HL-60 (cell line): ENCODE measurements at regions not wholly inside any gene's neighbourhood (a gene's known extent, or its start where the extent isn't known, plus 50 kb on each side); places are given as distances from the start of the nearest gene placed in this dataset.
A peak's percentile ranks its signal among the peaks of the same experiment; 100 is the strongest.

Experiments used
- DNase-seq, 2 experiments: peaks; one replicate each; pipeline ENCODE4 v3.0.0-alpha.2; 2010 to 2020; ENCODE audit warnings: low read depth in 1 of 2, low spot score in 1 of 2
- H3K27ac ChIP-seq: fragments of 250-450 bp; sonication (Bioruptor Pico); replicated peaks from 2 replicates; pipeline ENCODE4 v1.5.1; 2020; ENCODE audit warnings: mild to moderate bottlenecking, moderate library complexity
- H3K27me3 ChIP-seq: fragments of 250-450 bp; sonication (Bioruptor Pico); 2 replicates; pipeline ENCODE4 v1.5.1; 2021; ENCODE audit warnings: mild to moderate bottlenecking, moderate library complexity; ENCODE audit not compliant: insufficient read depth, poor library complexity, severe bottlenecking
- H3K4me3 ChIP-seq: replicated peaks from 2 replicates; pipeline ENCODE4 v1.5.1; 2011; ENCODE audit warnings: mild to moderate bottlenecking, control low read depth, low read length; ENCODE audit not compliant: insufficient read depth
- GABPA ChIP-seq: IDR thresholded peaks from 2 replicates; pipeline ENCODE4 v1.6.1; 2012; ENCODE audit warnings: low read depth
- POLR2AphosphoS5 ChIP-seq: IDR thresholded peaks from 2 replicates; pipeline ENCODE4 v1.6.1; 2012; ENCODE audit warnings: low read depth
- SPI1 ChIP-seq: IDR thresholded peaks from 2 replicates; pipeline ENCODE4 v1.6.1; 2012; ENCODE audit warnings: low read depth, mild to moderate bottlenecking, borderline replicate concordance
- TF ChIP-seq, protein P1 (sequence below): IDR thresholded peaks from one replicate; pipeline ENCODE4 v1.5.1; 2011; ENCODE audit warnings: low read length, control low read depth, inconsistent platforms; ENCODE audit not compliant: insufficient read depth
- TF ChIP-seq, protein P2 (sequence below): IDR thresholded peaks from 2 replicates; pipeline ENCODE4 v1.6.1; 2012; ENCODE audit warnings: low read depth; ENCODE audit not compliant: insufficient replicate concordance

DNA sequence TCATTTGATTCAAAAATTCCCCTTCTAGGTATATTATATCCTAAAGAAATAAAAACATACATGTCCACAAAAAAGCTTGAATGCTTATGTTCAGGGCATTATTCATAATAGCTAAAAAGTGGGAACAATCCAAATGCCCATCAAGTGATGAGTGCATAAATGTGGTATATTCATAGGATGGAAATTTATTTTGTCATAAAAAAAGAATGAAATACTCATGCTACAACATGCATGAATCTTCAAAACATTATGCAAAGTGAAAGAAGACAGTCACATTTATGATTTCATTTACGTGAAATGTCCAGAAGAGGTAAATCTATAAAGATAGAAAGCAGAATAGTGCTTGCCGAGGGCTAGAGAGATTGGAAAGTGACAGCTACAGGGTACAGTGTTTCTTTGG, 83.6 kb upstream of the SLC25A36 start:
- Histone ChIP-seq H3K27me3 (no peaks in the 10 kb centered on the region), H3K27ac (no peak overlapping the region), H3K4me3 (no peak overlapping the region)
- no peak for DNase-seq
- TF ChIP-seq, protein P1, sequence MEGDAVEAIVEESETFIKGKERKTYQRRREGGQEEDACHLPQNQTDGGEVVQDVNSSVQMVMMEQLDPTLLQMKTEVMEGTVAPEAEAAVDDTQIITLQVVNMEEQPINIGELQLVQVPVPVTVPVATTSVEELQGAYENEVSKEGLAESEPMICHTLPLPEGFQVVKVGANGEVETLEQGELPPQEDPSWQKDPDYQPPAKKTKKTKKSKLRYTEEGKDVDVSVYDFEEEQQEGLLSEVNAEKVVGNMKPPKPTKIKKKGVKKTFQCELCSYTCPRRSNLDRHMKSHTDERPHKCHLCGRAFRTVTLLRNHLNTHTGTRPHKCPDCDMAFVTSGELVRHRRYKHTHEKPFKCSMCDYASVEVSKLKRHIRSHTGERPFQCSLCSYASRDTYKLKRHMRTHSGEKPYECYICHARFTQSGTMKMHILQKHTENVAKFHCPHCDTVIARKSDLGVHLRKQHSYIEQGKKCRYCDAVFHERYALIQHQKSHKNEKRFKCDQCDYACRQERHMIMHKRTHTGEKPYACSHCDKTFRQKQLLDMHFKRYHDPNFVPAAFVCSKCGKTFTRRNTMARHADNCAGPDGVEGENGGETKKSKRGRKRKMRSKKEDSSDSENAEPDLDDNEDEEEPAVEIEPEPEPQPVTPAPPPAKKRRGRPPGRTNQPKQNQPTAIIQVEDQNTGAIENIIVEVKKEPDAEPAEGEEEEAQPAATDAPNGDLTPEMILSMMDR, result no peak
- TF ChIP-seq POLR2AphosphoS5 (no peak), SPI1 (no peak), GABPA (no peak)
- TF ChIP-seq, protein P2, sequence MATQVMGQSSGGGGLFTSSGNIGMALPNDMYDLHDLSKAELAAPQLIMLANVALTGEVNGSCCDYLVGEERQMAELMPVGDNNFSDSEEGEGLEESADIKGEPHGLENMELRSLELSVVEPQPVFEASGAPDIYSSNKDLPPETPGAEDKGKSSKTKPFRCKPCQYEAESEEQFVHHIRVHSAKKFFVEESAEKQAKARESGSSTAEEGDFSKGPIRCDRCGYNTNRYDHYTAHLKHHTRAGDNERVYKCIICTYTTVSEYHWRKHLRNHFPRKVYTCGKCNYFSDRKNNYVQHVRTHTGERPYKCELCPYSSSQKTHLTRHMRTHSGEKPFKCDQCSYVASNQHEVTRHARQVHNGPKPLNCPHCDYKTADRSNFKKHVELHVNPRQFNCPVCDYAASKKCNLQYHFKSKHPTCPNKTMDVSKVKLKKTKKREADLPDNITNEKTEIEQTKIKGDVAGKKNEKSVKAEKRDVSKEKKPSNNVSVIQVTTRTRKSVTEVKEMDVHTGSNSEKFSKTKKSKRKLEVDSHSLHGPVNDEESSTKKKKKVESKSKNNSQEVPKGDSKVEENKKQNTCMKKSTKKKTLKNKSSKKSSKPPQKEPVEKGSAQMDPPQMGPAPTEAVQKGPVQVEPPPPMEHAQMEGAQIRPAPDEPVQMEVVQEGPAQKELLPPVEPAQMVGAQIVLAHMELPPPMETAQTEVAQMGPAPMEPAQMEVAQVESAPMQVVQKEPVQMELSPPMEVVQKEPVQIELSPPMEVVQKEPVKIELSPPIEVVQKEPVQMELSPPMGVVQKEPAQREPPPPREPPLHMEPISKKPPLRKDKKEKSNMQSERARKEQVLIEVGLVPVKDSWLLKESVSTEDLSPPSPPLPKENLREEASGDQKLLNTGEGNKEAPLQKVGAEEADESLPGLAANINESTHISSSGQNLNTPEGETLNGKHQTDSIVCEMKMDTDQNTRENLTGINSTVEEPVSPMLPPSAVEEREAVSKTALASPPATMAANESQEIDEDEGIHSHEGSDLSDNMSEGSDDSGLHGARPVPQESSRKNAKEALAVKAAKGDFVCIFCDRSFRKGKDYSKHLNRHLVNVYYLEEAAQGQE, result no peak

- TF ChIP-seq, protein P1, result no peak
- no peak for TF ChIP-seq SPI1
- no peak for TF ChIP-seq POLR2AphosphoS5
- TF ChIP-seq GABPA, result no peak
- TF ChIP-seq, protein P2, result no peak
- no peaks in the 10 kb centered on the region for H3K27me3 ChIP-seq
- H3K4me3 ChIP-seq, result no peak overlapping the region
- no peak overlapping the region for H3K27ac ChIP-seq
- DNase-seq, result no peak
Measured at GRCh38 chr3:140859592-140860336, 81.9 kb upstream of the SLC25A36 start.

DNA sequence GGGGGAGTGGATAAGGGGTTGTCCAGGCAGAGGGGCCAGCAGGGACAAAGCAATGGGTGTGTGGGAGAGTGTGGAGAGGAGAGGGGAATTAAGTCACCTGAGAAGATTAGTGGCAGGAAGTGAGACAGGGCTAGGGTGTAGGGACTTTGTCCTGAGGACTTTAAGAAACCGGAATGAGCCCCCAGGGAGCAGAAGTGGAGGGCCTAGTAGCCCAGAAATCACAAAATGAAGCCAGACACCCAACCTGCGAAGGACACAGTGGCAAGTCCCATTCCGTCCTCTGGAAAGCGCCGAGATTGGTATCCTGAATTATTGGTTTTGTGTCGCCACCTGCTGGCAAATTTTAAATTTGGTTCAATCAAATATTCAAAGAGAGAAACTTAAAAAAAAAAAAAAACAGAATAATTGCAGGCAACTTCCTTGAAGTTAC, 78.0 kb upstream of the SLC25A36 start:
- TF ChIP-seq POLR2AphosphoS5, result no peak
- TF ChIP-seq, protein P2, result no peak
- no peak for TF ChIP-seq SPI1
- TF ChIP-seq GABPA, result no peak
- TF ChIP-seq, protein P1, result no peak
- H3K27me3 ChIP-seq, result peaks cover 2% of the 10 kb centered on the region
- H3K27ac ChIP-seq, result no peak overlapping the region
- DNase-seq, result peak in 1 of 2 experiments; percentile 29
- no peak overlapping the region for H3K4me3 ChIP-seq
